GM23338 (cell line): ENCODE measurements at regions not wholly inside any gene's neighbourhood (a gene's known extent, or its start where the extent isn't known, plus 50 kb on each side); places are given as distances from the start of the nearest gene placed in this dataset.

Experiments
- CREB1 ChIP-seq: fragments of 250-450 bp; sonication (Bioruptor Pico); IDR thresholded peaks from 2 replicates; pipeline ENCODE4 v1.5.0; 2020; ENCODE audit warnings: low read depth, mild to moderate bottlenecking, moderate library complexity
- CTCF ChIP-seq, 2 experiments: fragments of 200-600 bp in 1 of 2; sonication (generic) in 1 of 2; conservative IDR thresholded peaks; 2 replicates each; pipeline versions ENCODE4 v1.5.1 to v1.6.1; 2016 to 2017; ENCODE audit warnings: antibody characterized with exemption in 2 of 2, low read depth in 2 of 2, mild to moderate bottlenecking in 2 of 2, moderate library complexity in 1 of 2
- ETS1 ChIP-seq: IDR thresholded peaks from 2 replicates; pipeline ENCODE4 v1.6.1; 2016; ENCODE audit warnings: antibody characterized with exemption
- EZH2 ChIP-seq: fragments of 200-600 bp; sonication (generic); IDR thresholded peaks from one replicate; pipeline ENCODE4 v1.8.0; 2017; ENCODE audit warnings: antibody characterized with exemption, mild to moderate bottlenecking, low read depth; ENCODE audit not compliant: unreplicated experiment
- EZH2phosphoT487 ChIP-seq: fragments of 200-600 bp; sonication (generic); IDR thresholded peaks from one replicate; pipeline ENCODE4 v1.8.1; 2018; ENCODE audit warnings: antibody characterized with exemption; ENCODE audit not compliant: unreplicated experiment
- JUNB ChIP-seq: IDR thresholded peaks from one replicate; pipeline ENCODE4 v1.6.1; 2016; ENCODE audit warnings: antibody characterized with exemption; ENCODE audit not compliant: unreplicated experiment
- POLR2AphosphoS5 ChIP-seq: IDR thresholded peaks from 2 replicates; pipeline ENCODE4 v1.6.1; 2016; ENCODE audit warnings: antibody characterized with exemption, low read depth
- REST ChIP-seq: IDR thresholded peaks from one replicate; pipeline ENCODE4 v1.6.1; 2018; ENCODE audit warnings: antibody characterized with exemption; ENCODE audit not compliant: unreplicated experiment
- ZNF331 ChIP-seq: fragments of 250-450 bp; sonication (Bioruptor Pico); IDR thresholded peaks from 2 replicates; pipeline ENCODE4 v1.5.0; 2020; ENCODE audit warnings: low read depth, mild to moderate bottlenecking, moderate library complexity

GRCh38 chr2:80943487-80943886 is 638.9 kb upstream of the LRRTM1 start:
- TF ChIP-seq REST (no peak), POLR2AphosphoS5 (no peak), CTCF (conservative IDR thresholded peaks at IDR 0.05; ENCODE audit: low read depth in 2 of 2) (no peak), ETS1 (no peak), EZH2 (no peak), EZH2phosphoT487 (no peak), JUNB (no peak), CREB1 (CRISPR knock-in tag) (no peak), ZNF331 (CRISPR knock-in tag) (no peak)
